Loucy (cell line): ENCODE measurements at regions not wholly inside any gene's neighbourhood (a gene's known extent, or its start where the extent isn't known, plus 50 kb on each side); places are given as distances from the start of the nearest gene placed in this dataset.

Experiments used
- CTCF ChIP-seq: fragments of 200-600 bp; sonication (generic); conservative IDR thresholded peaks from 2 replicates; pipeline ENCODE4 v1.5.1; 2014; ENCODE audit warnings: mild to moderate bottlenecking, antibody characterized with exemption, low read length
- EZH2phosphoT487 ChIP-seq: fragments of 200-600 bp; IDR thresholded peaks from 2 replicates; pipeline ENCODE4 v1.6.1; 2018; ENCODE audit warnings: antibody characterized with exemption, mild to moderate bottlenecking, moderate library complexity, borderline replicate concordance

DNA sequence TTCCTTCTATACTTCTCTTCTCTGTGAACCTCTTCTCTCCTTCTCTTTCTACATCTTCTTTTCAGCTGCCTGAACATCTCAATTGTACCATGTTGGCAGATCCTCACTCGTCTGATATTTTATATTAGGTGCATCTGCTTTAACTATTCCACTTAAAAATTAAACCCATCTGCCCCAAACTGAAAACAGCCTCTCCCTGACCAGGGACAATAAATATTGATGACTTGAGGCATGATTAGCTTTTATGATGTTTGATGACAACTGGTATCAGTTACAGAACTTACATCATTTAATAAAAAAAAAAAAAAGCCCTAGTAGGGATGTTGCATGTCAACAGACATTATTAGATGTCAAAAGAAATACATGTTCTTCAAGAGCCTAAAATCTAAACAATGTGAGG is 79.8 kb upstream of the HABP2 start:
- TF ChIP-seq CTCF (no peak), EZH2phosphoT487 (no peak)
